Endothelial cell of umbilical vein (primary cell): ENCODE measurements at regions not wholly inside any gene's neighbourhood (a gene's known extent, or its start where the extent isn't known, plus 50 kb on each side); places are given as distances from the start of the nearest gene placed in this dataset.

ENCODE experiments used
- BruUV-seq: library from RNA; stranded (reverse); fragments of 400-500 nt; replicated peaks from 2 replicates; lab custom pipeline; 2021; lab: Mats Ljungman, UMichigan
- CTCF ChIA-PET: fragments of 300-600, 350-600 bp; sonication (Branson Sonifier 250); formaldehyde crosslinking; loops from one replicate; lab custom pipeline; 2021; ENCODE audit warnings: antibody characterized with exemption, inconsistent platforms; lab: Charles Lee
- POLR2A ChIA-PET: fragments of 300-600, 350-600 bp; sonication (Branson Sonifier 250); formaldehyde crosslinking; loops from one replicate; lab custom pipeline; 2021; ENCODE audit warnings: antibody characterized with exemption, inconsistent platforms; lab: Charles Lee
- DNase-seq: peaks from one replicate; pipeline ENCODE4 v3.0.0-alpha.2; 2011; ENCODE audit warnings: low read depth, low spot score
- FAIRE-seq: peaks from 2 replicates; lab custom pipeline; 2011; peaks lifted over from hg19 to GRCh38; lab: Jason Lieb, UNC
- H2AFZ ChIP-seq: 2 replicates; pipeline ENCODE4 v1.6.0; 2012; ENCODE audit warnings: low read depth, low read length, control low read depth, inconsistent platforms
- H3K27ac ChIP-seq: 2 replicates; pipeline ENCODE4 v1.5.1; 2011; ENCODE audit warnings: low read depth, mild to moderate bottlenecking, control low read depth, low read length, moderate library complexity; ENCODE audit not compliant: insufficient read depth
- H3K27me3 ChIP-seq, 2 experiments: 2 replicates each; pipeline versions ENCODE4 v1.6.0 to v1.6.1; 2011; ENCODE audit warnings: low read length in 2 of 2, mixed read lengths in 1 of 2; ENCODE audit not compliant: control insufficient read depth in 2 of 2, insufficient read depth in 2 of 2
- H3K36me3 ChIP-seq, 2 experiments: 2 replicates in 1 of 2; 3 replicates in 1 of 2; pipeline ENCODE4 v1.5.1; 2011; ENCODE audit warnings: low read length in 2 of 2, mild to moderate bottlenecking in 1 of 2, moderate library complexity in 1 of 2; ENCODE audit not compliant: control insufficient read depth in 2 of 2, insufficient read depth in 2 of 2; ENCODE audit errors: extremely low read depth in 1 of 2
- H3K4me1 ChIP-seq: 3 replicates; pipeline ENCODE4 v1.5.1; 2011; ENCODE audit warnings: mild to moderate bottlenecking, low read length; ENCODE audit not compliant: control insufficient read depth, insufficient read depth; ENCODE audit errors: extremely low read depth
- H3K4me2 ChIP-seq: 2 replicates; pipeline ENCODE4 v1.6.1; 2011; ENCODE audit warnings: low read length, control low read depth, mixed read lengths; ENCODE audit not compliant: insufficient read depth
- H3K4me3 ChIP-seq, 3 experiments: fragments of 200-600 bp in 1 of 3; sonication (generic), shearing (Covaris generic) in 1 of 3; replicated peaks in 1 of 3; 2 replicates each; pipeline ENCODE4 v1.5.1; 2011 to 2016; ENCODE audit warnings: control low read depth in 3 of 3, low read length in 3 of 3, mild to moderate bottlenecking in 2 of 3, inconsistent platforms in 1 of 3, low read depth in 1 of 3, moderate library complexity in 1 of 3; ENCODE audit not compliant: insufficient read depth in 1 of 3
- H3K79me2 ChIP-seq: 2 replicates; pipeline ENCODE4 v1.6.0; 2012; ENCODE audit warnings: low read length, inconsistent platforms; ENCODE audit not compliant: control insufficient read depth, insufficient read depth
- H3K9ac ChIP-seq: replicated peaks from 2 replicates; pipeline ENCODE3; 2011; ENCODE audit warnings: low read length, control low read depth; ENCODE audit not compliant: insufficient read depth; ENCODE audit errors: extremely low read depth
- H3K9me1 ChIP-seq: replicated peaks from 3 replicates; pipeline ENCODE4 v1.6.0; 2011; ENCODE audit warnings: mild to moderate bottlenecking, low read length; ENCODE audit not compliant: control insufficient read depth, insufficient read depth; ENCODE audit errors: extremely low read depth
- H3K9me3 ChIP-seq: replicated peaks from 2 replicates; pipeline ENCODE4 v1.5.1; 2012; ENCODE audit warnings: low read length, inconsistent platforms; ENCODE audit not compliant: control insufficient read depth, insufficient read depth
- H4K20me1 ChIP-seq: replicated peaks from 2 replicates; pipeline ENCODE3; 2011; ENCODE audit warnings: mild to moderate bottlenecking, low read length; ENCODE audit not compliant: control insufficient read depth, insufficient read depth; ENCODE audit errors: extremely low read depth
- CTCF ChIP-seq, 2 donors: IDR thresholded peaks; 1 replicate in 1 of 2; 2 replicates in 1 of 2; pipeline ENCODE4 v1.5.1; 2011; ENCODE audit warnings: low read length in 2 of 2, mild to moderate bottlenecking in 2 of 2, moderate library complexity in 2 of 2, control low read depth in 1 of 2, inconsistent platforms in 1 of 2, low read depth in 1 of 2; ENCODE audit not compliant: insufficient read depth in 1 of 2; ENCODE audit errors: extremely low read depth in 1 of 2
- EZH2 ChIP-seq: IDR thresholded peaks from 2 replicates; pipeline ENCODE4 v1.6.1; 2012; ENCODE audit warnings: borderline replicate concordance, low read depth, mild to moderate bottlenecking, moderate library complexity, low read length, inconsistent platforms; ENCODE audit not compliant: severe bottlenecking
- FOS ChIP-seq: IDR thresholded peaks from 2 replicates; pipeline ENCODE4 v1.6.1; 2011; ENCODE audit warnings: mild to moderate bottlenecking, low read length, moderate library complexity, borderline replicate concordance; ENCODE audit not compliant: insufficient read depth
- GATA2 ChIP-seq: IDR thresholded peaks from 2 replicates; pipeline ENCODE4 v1.7.0; 2011; ENCODE audit warnings: low read depth, mild to moderate bottlenecking, moderate library complexity, mixed read lengths, low read length; ENCODE audit not compliant: insufficient read length, insufficient read depth
- JUN ChIP-seq: IDR thresholded peaks from 2 replicates; pipeline ENCODE4 v1.6.1; 2011; ENCODE audit warnings: borderline replicate concordance, low read depth; ENCODE audit not compliant: insufficient read length, insufficient read depth
- MAX ChIP-seq: IDR thresholded peaks from 2 replicates; pipeline ENCODE4 v1.6.1; 2011; ENCODE audit not compliant: insufficient read depth, insufficient read length
- MYC ChIP-seq: IDR thresholded peaks from one replicate; pipeline ENCODE4 v1.6.1; 2011; ENCODE audit warnings: mild to moderate bottlenecking, low read depth, low read length
- POLR2A ChIP-seq: IDR thresholded peaks from 2 replicates; pipeline ENCODE4 v1.6.1; 2012; ENCODE audit warnings: low read depth, mild to moderate bottlenecking, control low read depth, low read length
- POLR2AphosphoS5 ChIP-seq: IDR thresholded peaks from 2 replicates; pipeline ENCODE4 v1.6.1; 2012; ENCODE audit warnings: low read depth, mild to moderate bottlenecking, control low read depth, low read length, moderate library complexity; ENCODE audit not compliant: insufficient read depth
- dilution Hi-C: fragments of 300-500 bp; cut with MboI; formaldehyde crosslinking; loops from one replicate; pipeline ENCODE4 v1.15.0; 2019; ENCODE audit warnings: low sequenced_read_pairs; ENCODE audit not compliant: extremely low pct_ligation_motif_present
- intact Hi-C: fragments of 100-400 bp; cut with micrococcal nuclease; formaldehyde crosslinking; loops from one replicate; pipeline ENCODE4 v1.10.0; 2022

GRCh38 chr3:181052256-181052655 lies 62.7 kb upstream of the DNAJC19 start:
- no peak overlapping the region for H3K4me2 ChIP-seq
- H3K9me1 ChIP-seq, result no peaks in the 10 kb centered on the region
- dilution Hi-C loops, result no loop called here
- no peaks in the 10 kb centered on the region for H3K4me1 ChIP-seq
- no peak overlapping the region for H2AFZ ChIP-seq
- H3K36me3 ChIP-seq, result no peaks in the 10 kb centered on the region
- no peak for FAIRE-seq
- intact Hi-C loops, result no loop called here
- ChIA-PET CTCF (no interaction called here), POLR2A (no interaction called here)
- no peak overlapping the region for H3K4me3 ChIP-seq
- no peaks in the 10 kb centered on the region for H4K20me1 ChIP-seq
- no peak overlapping the region for H3K27ac ChIP-seq
- H3K9ac ChIP-seq, result no peak overlapping the region
- no peaks in the 10 kb centered on the region for H3K9me3 ChIP-seq
- no peak for TF ChIP-seq POLR2A
- no peak for TF ChIP-seq GATA2
- no peak for TF ChIP-seq MAX
- TF ChIP-seq MYC, result no peak
- no peak for TF ChIP-seq JUN
- TF ChIP-seq POLR2AphosphoS5, result no peak
- no peak for TF ChIP-seq EZH2
- TF ChIP-seq FOS, result no peak
- no peak for TF ChIP-seq CTCF (IDR thresholded peaks at IDR 0.05; ENCODE audit: extremely low read depth in 1 of 2, insufficient read depth in 1 of 2, low read depth in 1 of 2, low read length in 2 of 2)
- no peaks in the 10 kb centered on the region for H3K79me2 ChIP-seq
- DNase-seq, result no peak
- no peaks in the 10 kb centered on the region for H3K27me3 ChIP-seq
- no TSS peak for BruUV-seq
